Choroid plexus epithelial cell (primary cell): ENCODE measurements at regions not wholly inside any gene's neighbourhood (a gene's known extent, or its start where the extent isn't known, plus 50 kb on each side); places are given as distances from the start of the nearest gene placed in this dataset.
A peak's percentile ranks its signal among the peaks of the same experiment; 100 is the strongest.

Source experiments
- DNase-seq: peaks from one replicate; pipeline ENCODE4 v3.0.0-alpha.2; 2010; ENCODE audit warnings: low read depth
- H3K4me3 ChIP-seq: 2 replicates; pipeline ENCODE4 v1.5.1; 2011; ENCODE audit warnings: low read depth, mild to moderate bottlenecking, control low read depth, low read length, moderate library complexity
- CTCF ChIP-seq: conservative IDR thresholded peaks from 2 replicates; pipeline ENCODE4 v1.5.1; 2011; ENCODE audit warnings: low read depth, mild to moderate bottlenecking, control low read depth, inconsistent platforms, low read length, moderate library complexity

GRCh38 chr2:109065391-109065734 is 63.6 kb upstream of the SH3RF3 start:
- no peak overlapping the region for H3K4me3 ChIP-seq
- no peak for TF ChIP-seq CTCF
- DNase-seq = no peak

GRCh38 chr2:109064660-109065390 is 64.2 kb upstream of the SH3RF3 start:
- no peak for TF ChIP-seq CTCF
- H3K4me3 ChIP-seq = no peak overlapping the region
- DNase-seq = no peak

DNA sequence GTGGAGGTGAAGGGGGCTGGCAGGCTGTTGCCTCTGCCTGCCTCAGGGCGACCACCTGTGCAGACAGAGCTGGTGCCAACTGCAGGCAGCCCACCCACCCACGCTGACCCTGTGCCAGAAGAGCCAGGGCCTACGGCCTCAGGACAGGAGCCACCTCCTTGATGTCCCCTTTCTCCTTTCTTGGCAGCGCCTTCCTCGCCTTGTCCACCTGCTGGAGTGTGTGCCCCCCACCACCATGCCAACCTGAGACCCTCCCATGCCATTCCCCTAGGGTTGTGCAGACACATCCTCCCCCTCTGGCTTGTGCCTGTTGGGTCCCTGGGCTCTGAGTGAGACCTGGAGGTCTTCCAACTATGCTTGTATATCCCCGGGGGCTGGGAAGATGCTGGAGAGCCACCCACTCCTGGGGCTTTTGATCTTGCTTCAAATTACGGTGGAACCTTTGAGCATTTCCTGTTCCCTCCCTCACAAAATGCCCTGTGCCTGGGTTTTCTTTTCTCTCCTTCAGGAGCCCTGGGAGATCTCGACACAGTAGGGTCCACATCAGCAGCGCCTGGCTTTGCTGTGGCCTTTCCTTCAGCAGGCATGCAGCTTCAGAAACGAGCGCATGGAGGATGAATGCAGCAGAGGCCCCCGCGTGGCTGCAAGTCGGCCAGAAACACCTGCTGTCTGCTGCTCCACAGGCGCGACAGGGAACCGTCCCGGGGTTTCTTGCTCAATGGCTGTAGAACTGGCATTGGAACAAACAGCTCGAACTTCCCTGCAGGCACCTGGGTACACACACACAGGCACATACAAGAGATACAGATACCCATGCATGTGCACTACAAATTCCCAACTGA is 65.9 kb upstream of the SH3RF3 start:
- no peak overlapping the region for H3K4me3 ChIP-seq
- DNase-seq = peak; percentile 5
- no peak for TF ChIP-seq CTCF

DNA sequence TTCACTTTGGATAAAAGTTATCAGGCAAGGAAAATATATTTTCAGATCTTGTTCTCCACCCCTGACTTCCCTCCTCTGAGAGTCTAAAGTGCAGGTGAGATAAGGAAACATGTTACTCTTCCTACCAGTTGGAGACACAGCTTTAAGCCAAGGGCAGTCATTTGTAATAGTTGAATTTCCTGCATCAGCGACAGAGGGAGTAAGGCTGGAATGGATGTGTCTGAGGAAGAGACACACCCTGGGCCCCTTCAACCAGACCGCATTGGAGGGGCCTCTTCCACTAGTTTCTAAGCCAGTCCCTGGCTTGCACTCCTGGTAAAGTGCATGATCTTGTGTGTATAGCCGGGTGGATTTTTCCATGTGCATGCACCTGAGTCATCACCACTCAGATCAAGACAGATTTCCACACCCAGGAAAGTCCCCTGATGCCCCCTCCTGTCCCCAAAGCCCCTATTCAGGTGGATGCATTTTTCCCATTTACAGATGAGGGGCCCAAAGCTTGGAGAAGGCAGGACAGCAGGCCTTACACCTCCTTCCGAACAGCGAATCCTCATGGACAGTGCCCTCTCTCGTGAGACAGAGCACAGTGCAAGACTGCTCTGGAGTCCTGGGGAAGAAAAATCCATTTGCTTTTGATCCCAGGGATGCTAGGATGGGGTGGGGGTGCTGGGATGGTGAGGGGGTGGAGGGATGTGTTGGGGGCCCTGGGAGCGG is 66.7 kb upstream of the SH3RF3 start:
- DNase-seq = peak; percentile 4
- H3K4me3 ChIP-seq = no peak overlapping the region
- peak; percentile 29 for TF ChIP-seq CTCF

DNA sequence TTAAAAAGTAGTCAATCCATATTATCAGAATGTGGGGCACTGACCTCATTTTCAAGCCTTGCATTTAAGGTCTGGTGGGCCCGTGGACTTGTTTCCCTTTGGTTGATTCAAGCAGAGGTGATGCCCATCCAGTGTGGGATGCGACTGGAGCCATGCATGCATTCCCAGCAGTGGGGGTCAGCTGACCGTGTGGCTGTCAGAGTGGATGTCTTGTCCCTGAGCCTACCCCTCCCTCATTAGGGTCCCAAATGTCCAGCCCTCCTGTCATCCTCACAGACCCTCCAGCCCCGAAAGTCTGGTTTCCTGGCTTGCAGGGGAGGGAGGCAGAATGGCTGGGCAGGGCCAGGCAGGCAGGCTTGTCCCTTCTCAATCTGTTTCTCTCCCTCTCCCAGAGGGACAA is 67.3 kb upstream of the SH3RF3 start:
- DNase-seq = no peak
- no peak overlapping the region for H3K4me3 ChIP-seq
- TF ChIP-seq CTCF = no peak

GRCh38 chr2:109060496-109060895 is 68.5 kb upstream of the SH3RF3 start:
- no peak for TF ChIP-seq CTCF
- no peak for DNase-seq

More at GRCh38 chr2:109060496-109060895, 68.5 kb upstream of the SH3RF3 start:
- no peak overlapping the region for H3K4me3 ChIP-seq
